Endothelial cell of umbilical vein (primary cell): ENCODE measurements at regions not wholly inside any gene's neighbourhood (a gene's known extent, or its start where the extent isn't known, plus 50 kb on each side); places are given as distances from the start of the nearest gene placed in this dataset.

ENCODE experiments used
- BruUV-seq: library from RNA; stranded (reverse); fragments of 400-500 nt; replicated peaks from 2 replicates; lab custom pipeline; 2021; lab: Mats Ljungman, UMichigan
- CTCF ChIA-PET: fragments of 300-600, 350-600 bp; sonication (Branson Sonifier 250); formaldehyde crosslinking; loops from one replicate; lab custom pipeline; 2021; ENCODE audit warnings: antibody characterized with exemption, inconsistent platforms; lab: Charles Lee
- POLR2A ChIA-PET: fragments of 300-600, 350-600 bp; sonication (Branson Sonifier 250); formaldehyde crosslinking; loops from one replicate; lab custom pipeline; 2021; ENCODE audit warnings: antibody characterized with exemption, inconsistent platforms; lab: Charles Lee
- DNase-seq: peaks from one replicate; pipeline ENCODE4 v3.0.0-alpha.2; 2011; ENCODE audit warnings: low read depth, low spot score
- FAIRE-seq: peaks from 2 replicates; lab custom pipeline; 2011; peaks lifted over from hg19 to GRCh38; lab: Jason Lieb, UNC
- H2AFZ ChIP-seq: 2 replicates; pipeline ENCODE4 v1.6.0; 2012; ENCODE audit warnings: low read depth, low read length, control low read depth, inconsistent platforms
- H3K27ac ChIP-seq: 2 replicates; pipeline ENCODE4 v1.5.1; 2011; ENCODE audit warnings: low read depth, mild to moderate bottlenecking, control low read depth, low read length, moderate library complexity; ENCODE audit not compliant: insufficient read depth
- H3K27me3 ChIP-seq, 2 experiments: 2 replicates each; pipeline versions ENCODE4 v1.6.0 to v1.6.1; 2011; ENCODE audit warnings: low read length in 2 of 2, mixed read lengths in 1 of 2; ENCODE audit not compliant: control insufficient read depth in 2 of 2, insufficient read depth in 2 of 2
- H3K36me3 ChIP-seq, 2 experiments: 2 replicates in 1 of 2; 3 replicates in 1 of 2; pipeline ENCODE4 v1.5.1; 2011; ENCODE audit warnings: low read length in 2 of 2, mild to moderate bottlenecking in 1 of 2, moderate library complexity in 1 of 2; ENCODE audit not compliant: control insufficient read depth in 2 of 2, insufficient read depth in 2 of 2; ENCODE audit errors: extremely low read depth in 1 of 2
- H3K4me1 ChIP-seq: 3 replicates; pipeline ENCODE4 v1.5.1; 2011; ENCODE audit warnings: mild to moderate bottlenecking, low read length; ENCODE audit not compliant: control insufficient read depth, insufficient read depth; ENCODE audit errors: extremely low read depth
- H3K4me2 ChIP-seq: 2 replicates; pipeline ENCODE4 v1.6.1; 2011; ENCODE audit warnings: low read length, control low read depth, mixed read lengths; ENCODE audit not compliant: insufficient read depth
- H3K4me3 ChIP-seq, 3 experiments: fragments of 200-600 bp in 1 of 3; sonication (generic), shearing (Covaris generic) in 1 of 3; replicated peaks in 1 of 3; 2 replicates each; pipeline ENCODE4 v1.5.1; 2011 to 2016; ENCODE audit warnings: control low read depth in 3 of 3, low read length in 3 of 3, mild to moderate bottlenecking in 2 of 3, inconsistent platforms in 1 of 3, low read depth in 1 of 3, moderate library complexity in 1 of 3; ENCODE audit not compliant: insufficient read depth in 1 of 3
- H3K79me2 ChIP-seq: 2 replicates; pipeline ENCODE4 v1.6.0; 2012; ENCODE audit warnings: low read length, inconsistent platforms; ENCODE audit not compliant: control insufficient read depth, insufficient read depth
- H3K9ac ChIP-seq: replicated peaks from 2 replicates; pipeline ENCODE3; 2011; ENCODE audit warnings: low read length, control low read depth; ENCODE audit not compliant: insufficient read depth; ENCODE audit errors: extremely low read depth
- H3K9me1 ChIP-seq: replicated peaks from 3 replicates; pipeline ENCODE4 v1.6.0; 2011; ENCODE audit warnings: mild to moderate bottlenecking, low read length; ENCODE audit not compliant: control insufficient read depth, insufficient read depth; ENCODE audit errors: extremely low read depth
- H3K9me3 ChIP-seq: replicated peaks from 2 replicates; pipeline ENCODE4 v1.5.1; 2012; ENCODE audit warnings: low read length, inconsistent platforms; ENCODE audit not compliant: control insufficient read depth, insufficient read depth
- H4K20me1 ChIP-seq: replicated peaks from 2 replicates; pipeline ENCODE3; 2011; ENCODE audit warnings: mild to moderate bottlenecking, low read length; ENCODE audit not compliant: control insufficient read depth, insufficient read depth; ENCODE audit errors: extremely low read depth
- CTCF ChIP-seq, 2 donors: IDR thresholded peaks; 1 replicate in 1 of 2; 2 replicates in 1 of 2; pipeline ENCODE4 v1.5.1; 2011; ENCODE audit warnings: low read length in 2 of 2, mild to moderate bottlenecking in 2 of 2, moderate library complexity in 2 of 2, control low read depth in 1 of 2, inconsistent platforms in 1 of 2, low read depth in 1 of 2; ENCODE audit not compliant: insufficient read depth in 1 of 2; ENCODE audit errors: extremely low read depth in 1 of 2
- FOS ChIP-seq: IDR thresholded peaks from 2 replicates; pipeline ENCODE4 v1.6.1; 2011; ENCODE audit warnings: mild to moderate bottlenecking, low read length, moderate library complexity, borderline replicate concordance; ENCODE audit not compliant: insufficient read depth
- JUN ChIP-seq: IDR thresholded peaks from 2 replicates; pipeline ENCODE4 v1.6.1; 2011; ENCODE audit warnings: borderline replicate concordance, low read depth; ENCODE audit not compliant: insufficient read length, insufficient read depth
- MAX ChIP-seq: IDR thresholded peaks from 2 replicates; pipeline ENCODE4 v1.6.1; 2011; ENCODE audit not compliant: insufficient read depth, insufficient read length
- POLR2A ChIP-seq: IDR thresholded peaks from 2 replicates; pipeline ENCODE4 v1.6.1; 2012; ENCODE audit warnings: low read depth, mild to moderate bottlenecking, control low read depth, low read length
- POLR2AphosphoS5 ChIP-seq: IDR thresholded peaks from 2 replicates; pipeline ENCODE4 v1.6.1; 2012; ENCODE audit warnings: low read depth, mild to moderate bottlenecking, control low read depth, low read length, moderate library complexity; ENCODE audit not compliant: insufficient read depth
- dilution Hi-C: fragments of 300-500 bp; cut with MboI; formaldehyde crosslinking; loops from one replicate; pipeline ENCODE4 v1.15.0; 2019; ENCODE audit warnings: low sequenced_read_pairs; ENCODE audit not compliant: extremely low pct_ligation_motif_present
- intact Hi-C: fragments of 100-400 bp; cut with micrococcal nuclease; formaldehyde crosslinking; loops from one replicate; pipeline ENCODE4 v1.10.0; 2022

- Histone ChIP-seq H3K4me3 (no peak overlapping the region), H3K27me3 (no peaks in the 10 kb centered on the region), H3K27ac (no peak overlapping the region), H3K9ac (no peak overlapping the region), H4K20me1 (no peaks in the 10 kb centered on the region), H3K4me1 (no peaks in the 10 kb centered on the region), H3K9me1 (no peaks in the 10 kb centered on the region), H3K79me2 (no peaks in the 10 kb centered on the region), H3K36me3 (no peaks in the 10 kb centered on the region), H3K9me3 (no peaks in the 10 kb centered on the region), H2AFZ (no peak overlapping the region), H3K4me2 (no peak overlapping the region)
- dilution Hi-C loops = no loop called here
- FAIRE-seq (no peak), DNase-seq (no peak)
- CTCF ChIA-PET = no interaction called here
- BruUV-seq = no TSS peak
- no peak for TF ChIP-seq CTCF (IDR thresholded peaks at IDR 0.05; ENCODE audit: extremely low read depth in 1 of 2, insufficient read depth in 1 of 2, low read depth in 1 of 2, low read length in 2 of 2)
- TF ChIP-seq FOS = no peak
- TF ChIP-seq JUN = no peak
- TF ChIP-seq POLR2A = no peak
- no peak for TF ChIP-seq MAX
- no peak for TF ChIP-seq POLR2AphosphoS5
- POLR2A ChIA-PET = no interaction called here
- intact Hi-C loops = no loop called here
Observed at GRCh38 chr9:135281791-135282737, 194.6 kb downstream of the OLFM1 start.
